Suprapubic skin (tissue), 3 donors: ENCODE measurements at regions not wholly inside any gene's neighbourhood (a gene's known extent, or its start where the extent isn't known, plus 50 kb on each side); places are given as distances from the start of the nearest gene placed in this dataset.

Source experiments
- CTCF ChIP-seq, 2 donors: fragments of 200-600 bp in 1 of 2; fragments of 450-650 bp in 1 of 2; sonication (generic) in 1 of 2; IDR thresholded peaks; one replicate each; pipeline ENCODE4 v1.5.1; 2016 to 2019; ENCODE audit warnings: antibody characterized with exemption in 2 of 2, mild to moderate bottlenecking in 1 of 2, moderate library complexity in 1 of 2
- POLR2AphosphoS5 ChIP-seq, 3 donors: sonication (generic); formaldehyde crosslinking; IDR thresholded peaks; one replicate each; pipeline ENCODE4 v1.6.1; 2017; ENCODE audit warnings: antibody characterized with exemption in 3 of 3

GRCh38 chr6:47130086-47130485 is 88.0 kb upstream of the ADGRF1 start:
- TF ChIP-seq POLR2AphosphoS5 (IDR thresholded peaks at IDR 0.05) = no peak
- no peak for TF ChIP-seq CTCF (IDR thresholded peaks at IDR 0.05)
